Frontal cortex (tissue), 3 donors: ENCODE measurements at regions not wholly inside any gene's neighbourhood (a gene's known extent, or its start where the extent isn't known, plus 50 kb on each side); places are given as distances from the start of the nearest gene placed in this dataset.

ENCODE experiments used
- DNase-seq, 2 donors: peaks; one replicate each; pipeline ENCODE4 v3.0.0; 2012; ENCODE audit warnings: low spot score in 2 of 2
- FAIRE-seq: peaks from 2 replicates; lab custom pipeline; 2012; peaks lifted over from hg19 to GRCh38; lab: Jason Lieb, UNC
- donor health status: control.
- donor health status: control.
- donor health status: control.

GRCh38 chr4:166585491-166585890 is 648.8 kb downstream of the SPOCK3 start:
- FAIRE-seq (no peak), DNase-seq (no peak)

DNA sequence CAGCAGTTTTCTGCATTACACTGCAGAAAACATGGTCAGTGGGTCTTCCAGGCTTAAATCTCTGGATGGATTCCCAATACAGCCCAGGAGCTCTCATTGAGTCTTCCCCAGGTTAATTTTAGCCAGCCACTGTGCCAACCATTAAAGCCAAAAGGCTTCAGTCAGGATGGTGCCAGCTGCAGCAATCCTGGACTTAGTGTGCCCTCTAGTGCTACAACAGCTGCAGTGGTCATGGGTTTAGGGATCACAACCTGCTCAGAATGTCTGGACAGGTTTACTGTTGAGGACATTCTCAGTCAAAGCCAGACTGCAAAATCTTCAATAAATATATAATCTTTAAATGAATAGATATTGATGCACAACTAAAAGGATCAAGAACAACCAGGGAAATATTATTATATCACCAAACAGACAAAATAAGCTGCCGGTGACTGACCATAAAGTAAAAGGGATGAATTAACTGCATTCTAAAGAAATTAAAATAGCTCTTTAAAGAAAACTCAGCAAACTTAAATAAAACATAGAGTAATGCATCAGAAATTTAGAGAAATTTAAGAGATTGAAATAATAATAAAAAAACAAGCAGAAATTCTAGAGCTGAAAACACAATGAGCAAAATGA is 639.9 kb downstream of the SPOCK3 start:
- DNase-seq: peak in 1 of 2 donors; percentile 8
- FAIRE-seq: no peak

DNA sequence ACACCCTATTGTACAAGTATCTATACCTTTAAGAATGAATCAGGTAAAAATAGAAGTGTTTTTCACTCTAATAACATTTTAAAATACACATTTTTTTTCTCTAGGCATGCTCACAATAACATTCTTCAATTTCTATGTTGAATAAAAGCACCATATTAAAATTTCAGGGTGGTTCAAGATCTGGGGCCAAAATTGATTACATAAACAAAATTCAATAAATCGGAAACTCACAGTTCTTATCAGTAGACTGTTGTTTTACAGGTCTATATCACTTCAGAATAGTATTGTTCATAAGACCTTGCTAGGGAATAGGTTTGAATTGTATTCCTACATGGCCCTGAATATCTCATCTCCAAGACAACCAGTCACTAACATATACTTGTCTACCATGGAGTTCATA is 634.0 kb downstream of the SPOCK3 start:
- no peak for DNase-seq
- no peak for FAIRE-seq

- no peak for DNase-seq
- no peak for FAIRE-seq
These were observed 632.2 kb downstream of the SPOCK3 start for GRCh38 chr4:166602068-166602467.

- FAIRE-seq (no peak), DNase-seq (no peak)
These were observed 611.8 kb downstream of the SPOCK3 start for GRCh38 chr4:166622425-166622977.

GRCh38 chr4:166625018-166625637 is 609.2 kb downstream of the SPOCK3 start:
- FAIRE-seq (no peak), DNase-seq (no peak)

DNA sequence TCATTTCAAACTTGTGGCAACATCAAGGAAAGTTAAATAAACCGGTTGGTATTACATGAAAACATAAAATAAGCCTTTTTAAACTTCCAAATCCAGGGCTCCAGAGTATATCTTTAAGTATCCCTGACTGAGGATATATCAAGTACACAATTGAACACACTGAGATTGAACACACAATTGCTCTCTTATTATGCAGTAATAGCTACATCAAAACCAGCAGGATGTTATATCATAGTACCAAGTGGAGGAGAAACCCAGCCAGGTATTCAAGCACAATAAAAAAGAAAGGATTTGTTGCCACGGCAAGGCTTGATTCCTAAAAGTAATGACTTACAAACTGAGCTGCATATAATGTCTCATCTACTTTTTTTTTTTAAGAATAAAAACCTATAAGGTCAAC is 605.8 kb downstream of the SPOCK3 start:
- no peak for DNase-seq
- FAIRE-seq: no peak

- peak; percentile 59 for FAIRE-seq
- DNase-seq: no peak
These were observed 598.9 kb downstream of the SPOCK3 start for GRCh38 chr4:166635367-166635766.

GRCh38 chr4:166637816-166638215 is 596.5 kb downstream of the SPOCK3 start:
- FAIRE-seq: no peak
- no peak for DNase-seq

GRCh38 chr4:166655231-166655630 is 579.1 kb downstream of the SPOCK3 start:
- FAIRE-seq (no peak), DNase-seq (no peak)

- FAIRE-seq: no peak
- no peak for DNase-seq
These were observed 578.6 kb downstream of the SPOCK3 start for GRCh38 chr4:166655705-166656104.

GRCh38 chr4:166657261-166657660 is 577.0 kb downstream of the SPOCK3 start:
- FAIRE-seq (no peak), DNase-seq (no peak)

GRCh38 chr4:166658585-166658984 is 575.7 kb downstream of the SPOCK3 start:
- no peak for FAIRE-seq
- no peak for DNase-seq

DNA sequence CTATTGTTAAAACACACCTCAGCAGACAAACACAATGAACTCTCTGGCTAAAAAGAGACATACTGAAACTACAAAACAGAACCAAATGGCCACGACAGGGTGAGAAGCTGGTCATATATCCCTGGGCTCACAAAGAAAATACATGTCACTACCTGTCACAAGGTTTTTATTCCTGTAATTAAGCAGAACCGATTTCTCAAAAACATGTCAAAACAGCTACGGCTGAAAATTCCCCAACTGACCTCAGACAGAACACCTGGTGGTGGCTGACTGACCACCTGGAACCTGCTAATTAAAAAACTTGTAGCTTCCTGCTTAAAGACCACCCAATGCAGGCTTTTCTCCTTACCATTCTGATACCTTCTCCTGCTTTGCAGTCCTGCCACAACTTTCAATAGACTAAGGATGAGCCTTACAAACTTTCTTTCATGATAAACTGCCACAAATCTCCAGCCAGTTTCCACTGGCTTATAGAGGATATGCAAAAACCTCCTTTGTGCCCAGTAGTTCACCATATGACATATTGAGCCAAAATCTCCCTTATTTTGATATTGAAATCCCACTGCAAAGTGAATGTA is 571.9 kb downstream of the SPOCK3 start:
- FAIRE-seq (no peak), DNase-seq (no peak)

DNA sequence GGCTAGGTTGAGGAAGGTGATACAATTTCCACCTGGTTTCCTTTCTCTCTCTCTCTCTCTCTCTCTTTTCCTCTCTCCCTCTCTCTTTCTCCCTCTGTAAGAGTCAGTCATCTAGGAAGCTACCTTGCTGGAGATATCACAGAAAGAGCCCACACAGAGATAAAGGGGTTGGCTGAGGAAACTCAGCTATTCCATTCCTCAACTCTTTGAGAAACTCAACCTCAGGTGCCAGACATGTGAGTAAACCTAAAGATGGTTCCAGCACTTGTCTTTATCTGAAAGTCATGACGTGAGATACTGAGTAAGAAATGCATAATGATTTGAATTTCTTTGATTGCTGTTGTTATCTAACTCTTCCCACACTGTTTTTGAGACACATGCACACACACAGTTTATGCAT is 564.0 kb downstream of the SPOCK3 start:
- FAIRE-seq: no peak
- DNase-seq: no peak

DNA sequence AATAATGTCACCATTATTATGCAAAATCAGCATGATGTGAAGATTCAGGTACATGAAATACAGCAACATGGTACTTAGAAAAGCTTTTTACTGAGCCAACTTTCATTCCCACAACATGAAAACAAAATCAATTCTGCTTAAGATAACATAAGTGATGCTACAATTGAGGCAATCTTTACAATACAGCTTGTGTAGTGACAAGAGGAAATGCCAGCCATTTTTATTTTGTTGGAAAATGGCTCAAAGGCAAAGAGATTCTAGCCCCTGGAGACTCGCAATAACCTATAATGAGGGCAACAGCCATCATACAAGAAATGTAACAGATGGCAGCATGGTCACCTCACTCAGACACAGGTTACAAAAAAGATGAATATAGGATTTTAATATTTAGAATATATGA is 560.4 kb downstream of the SPOCK3 start:
- FAIRE-seq: no peak
- DNase-seq: no peak

DNA sequence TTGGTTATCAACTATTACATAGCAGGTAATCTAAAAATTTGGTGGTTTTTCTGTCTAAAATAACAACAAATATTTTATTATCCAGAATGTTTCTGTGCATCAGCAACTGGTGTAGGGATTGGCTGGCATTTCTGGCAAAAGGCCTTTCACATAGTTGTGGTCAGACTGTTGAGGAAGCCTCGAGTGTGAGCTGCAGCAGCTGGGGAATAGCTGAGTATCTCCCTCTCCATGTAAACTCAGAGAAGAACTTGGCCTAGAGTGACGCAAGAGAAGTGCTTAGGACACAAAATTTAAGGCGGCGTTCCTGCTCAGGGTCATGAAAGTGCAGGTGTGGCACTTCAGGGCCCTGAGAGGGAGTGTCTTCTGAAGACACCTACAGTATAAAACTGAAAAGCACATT is 558.9 kb downstream of the SPOCK3 start:
- no peak for FAIRE-seq
- no peak for DNase-seq

DNA sequence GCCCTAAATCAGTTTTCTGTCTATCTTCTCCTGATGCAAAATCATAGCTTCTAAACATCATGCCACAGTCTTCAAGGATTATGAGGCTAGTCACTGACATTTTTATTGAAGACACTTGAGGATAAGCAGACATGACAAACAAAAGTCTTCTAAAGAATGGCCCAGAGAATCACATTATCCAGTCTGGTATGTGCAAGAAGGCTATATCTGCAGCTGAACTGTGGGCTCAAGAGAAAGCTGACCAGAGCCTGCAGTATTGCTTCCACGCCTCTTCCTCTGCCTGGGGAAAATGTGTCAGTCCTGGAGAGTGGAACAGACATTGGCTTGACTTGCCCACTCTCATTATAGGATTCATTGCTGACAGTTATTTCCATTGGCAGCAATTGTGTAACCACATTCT is 553.5 kb downstream of the SPOCK3 start:
- FAIRE-seq: no peak

DNA sequence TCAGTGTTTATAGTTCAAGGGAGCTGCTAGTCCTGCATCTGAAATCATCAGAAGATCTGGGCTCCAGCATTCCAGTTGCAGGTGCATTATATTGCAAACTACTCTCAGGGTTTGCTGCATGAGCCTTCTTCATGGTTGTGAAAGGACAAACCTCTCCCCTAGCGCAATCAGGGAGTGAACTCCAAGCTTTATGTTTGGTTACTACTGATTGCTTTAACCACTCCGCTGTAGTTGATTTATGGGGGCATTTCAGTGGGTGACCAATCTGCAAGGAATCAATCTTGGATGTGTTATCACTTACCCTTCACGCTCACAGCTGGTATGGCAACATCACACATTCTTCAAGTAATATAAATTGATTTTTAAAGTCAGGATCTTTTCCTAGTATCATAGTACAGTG is 552.1 kb downstream of the SPOCK3 start:
- no peak for FAIRE-seq
- DNase-seq: no peak

More for the DNA sequence above, 553.5 kb downstream of the SPOCK3 start:
- DNase-seq: no peak
